GM12872 (cell line): ENCODE measurements at regions not wholly inside any gene's neighbourhood (a gene's known extent, or its start where the extent isn't known, plus 50 kb on each side); places are given as distances from the start of the nearest gene placed in this dataset.

Experiments
- TF ChIP-seq, protein P1 (sequence below): IDR thresholded peaks from 3 replicates; pipeline ENCODE4 v1.5.1; 2011; ENCODE audit warnings: low read depth, mild to moderate bottlenecking, low read length, moderate library complexity; ENCODE audit not compliant: insufficient read depth

DNA sequence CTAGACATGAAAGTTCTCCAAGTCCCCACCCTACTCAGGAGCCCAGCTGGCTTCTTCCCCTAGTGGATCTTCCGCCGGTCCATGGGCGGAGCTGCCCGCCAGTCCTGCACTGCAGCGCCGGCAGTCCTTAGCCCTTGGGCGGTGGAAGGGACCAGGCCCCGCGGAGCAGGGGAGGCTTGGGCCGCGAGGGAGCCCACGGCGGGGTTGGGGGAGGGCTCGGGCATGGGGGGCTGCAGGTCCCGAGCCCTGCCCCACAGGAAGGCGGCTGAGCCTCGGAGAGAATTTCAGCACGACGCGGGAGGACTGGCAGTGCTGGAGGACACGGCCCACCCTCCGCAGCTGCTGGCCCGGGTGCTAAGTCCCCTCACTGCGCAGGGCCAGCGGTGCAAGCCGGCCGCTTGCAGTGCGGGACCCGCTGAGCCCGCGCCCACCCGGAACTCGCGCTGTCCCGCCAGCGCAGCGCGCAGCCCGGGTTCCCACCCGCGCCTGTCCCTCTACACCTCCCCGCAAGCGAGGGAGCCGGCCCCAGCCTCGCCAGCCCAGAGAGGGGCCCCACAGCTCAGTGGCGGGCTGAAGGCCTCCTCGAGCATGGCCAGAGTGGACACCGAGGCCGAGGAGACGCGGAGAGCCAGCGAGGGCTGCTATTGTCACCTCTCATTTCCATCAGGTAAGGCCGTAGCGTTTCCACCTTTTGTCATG is 1398.6 kb downstream of the MRPL39 start:
- TF ChIP-seq, protein P1, sequence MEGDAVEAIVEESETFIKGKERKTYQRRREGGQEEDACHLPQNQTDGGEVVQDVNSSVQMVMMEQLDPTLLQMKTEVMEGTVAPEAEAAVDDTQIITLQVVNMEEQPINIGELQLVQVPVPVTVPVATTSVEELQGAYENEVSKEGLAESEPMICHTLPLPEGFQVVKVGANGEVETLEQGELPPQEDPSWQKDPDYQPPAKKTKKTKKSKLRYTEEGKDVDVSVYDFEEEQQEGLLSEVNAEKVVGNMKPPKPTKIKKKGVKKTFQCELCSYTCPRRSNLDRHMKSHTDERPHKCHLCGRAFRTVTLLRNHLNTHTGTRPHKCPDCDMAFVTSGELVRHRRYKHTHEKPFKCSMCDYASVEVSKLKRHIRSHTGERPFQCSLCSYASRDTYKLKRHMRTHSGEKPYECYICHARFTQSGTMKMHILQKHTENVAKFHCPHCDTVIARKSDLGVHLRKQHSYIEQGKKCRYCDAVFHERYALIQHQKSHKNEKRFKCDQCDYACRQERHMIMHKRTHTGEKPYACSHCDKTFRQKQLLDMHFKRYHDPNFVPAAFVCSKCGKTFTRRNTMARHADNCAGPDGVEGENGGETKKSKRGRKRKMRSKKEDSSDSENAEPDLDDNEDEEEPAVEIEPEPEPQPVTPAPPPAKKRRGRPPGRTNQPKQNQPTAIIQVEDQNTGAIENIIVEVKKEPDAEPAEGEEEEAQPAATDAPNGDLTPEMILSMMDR, result no peak

DNA sequence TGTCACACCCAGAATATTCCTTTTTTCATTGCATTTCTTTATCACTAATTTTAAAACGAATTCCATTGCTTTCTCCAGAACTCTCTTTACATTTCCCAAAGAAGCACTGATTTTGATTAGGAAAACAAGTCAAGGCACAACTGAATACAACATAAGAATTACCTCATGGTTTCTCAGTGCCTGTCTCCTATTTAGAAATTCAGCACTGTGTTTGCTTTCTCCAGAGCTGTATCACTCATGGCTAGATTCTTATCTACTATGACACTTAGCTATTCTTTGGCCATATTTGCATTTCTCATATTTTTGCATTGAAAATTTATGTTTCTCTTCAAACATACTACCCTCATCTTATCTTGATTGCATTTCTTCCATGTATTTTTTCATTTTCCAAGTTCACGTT is 1402.0 kb downstream of the MRPL39 start:
- TF ChIP-seq, protein P1, result no peak

DNA sequence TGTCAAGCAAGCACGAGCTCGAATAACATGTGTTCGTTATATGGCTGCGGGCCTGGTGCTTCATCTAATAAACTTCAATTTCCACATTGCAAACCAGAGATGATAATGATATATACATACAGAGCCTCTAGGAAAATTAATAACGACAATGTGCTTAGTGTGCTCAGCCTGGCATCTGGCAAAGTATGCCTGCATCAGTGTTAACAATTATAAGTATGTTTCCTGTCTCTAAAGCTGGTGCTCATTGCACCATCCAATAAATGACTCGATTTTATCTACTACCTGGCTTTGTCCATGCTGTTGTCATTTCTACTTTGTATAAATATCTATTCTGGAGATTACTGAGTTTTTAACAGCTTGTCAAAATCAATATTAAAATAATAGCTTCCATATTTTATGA is 1402.6 kb downstream of the MRPL39 start:
- TF ChIP-seq, protein P1, result no peak

DNA sequence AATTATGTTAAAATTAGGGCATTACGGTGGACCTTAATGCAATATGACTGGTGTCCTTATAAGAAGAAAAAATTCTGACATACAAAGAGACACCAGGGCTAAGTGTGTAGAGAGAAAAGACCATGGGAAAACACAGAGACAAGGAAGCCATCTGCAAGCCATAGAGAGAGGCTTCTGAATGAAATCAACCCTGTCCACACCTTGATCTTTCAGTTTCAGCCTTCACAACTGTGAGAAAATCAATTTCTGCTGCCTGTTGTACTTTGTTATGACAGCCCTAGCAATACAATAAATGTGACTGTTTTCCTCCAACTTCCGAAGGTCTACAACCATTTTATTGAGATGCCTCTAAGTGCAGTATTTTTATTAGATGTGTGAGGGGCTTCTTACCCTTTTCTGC is 1407.2 kb downstream of the MRPL39 start:
- TF ChIP-seq, protein P1, result no peak

DNA sequence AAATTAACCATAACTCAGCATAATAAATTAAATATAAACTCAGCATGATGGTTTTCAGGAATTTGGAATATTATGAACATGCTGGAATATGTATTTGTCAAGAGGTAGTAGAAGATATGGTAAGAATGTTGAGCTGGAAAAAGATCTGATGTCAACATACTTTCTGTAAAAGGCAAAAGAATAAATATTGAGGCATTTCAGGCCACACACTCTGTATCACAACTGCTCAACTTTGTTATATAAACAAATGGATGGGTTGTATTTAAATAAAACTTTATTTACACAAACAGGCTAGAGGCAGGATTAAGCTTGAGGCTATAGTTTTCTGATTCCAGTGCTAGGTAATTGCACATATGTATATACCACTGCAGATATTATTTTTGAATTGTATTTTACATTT is 1409.4 kb downstream of the MRPL39 start:
- TF ChIP-seq, protein P1, result no peak

DNA sequence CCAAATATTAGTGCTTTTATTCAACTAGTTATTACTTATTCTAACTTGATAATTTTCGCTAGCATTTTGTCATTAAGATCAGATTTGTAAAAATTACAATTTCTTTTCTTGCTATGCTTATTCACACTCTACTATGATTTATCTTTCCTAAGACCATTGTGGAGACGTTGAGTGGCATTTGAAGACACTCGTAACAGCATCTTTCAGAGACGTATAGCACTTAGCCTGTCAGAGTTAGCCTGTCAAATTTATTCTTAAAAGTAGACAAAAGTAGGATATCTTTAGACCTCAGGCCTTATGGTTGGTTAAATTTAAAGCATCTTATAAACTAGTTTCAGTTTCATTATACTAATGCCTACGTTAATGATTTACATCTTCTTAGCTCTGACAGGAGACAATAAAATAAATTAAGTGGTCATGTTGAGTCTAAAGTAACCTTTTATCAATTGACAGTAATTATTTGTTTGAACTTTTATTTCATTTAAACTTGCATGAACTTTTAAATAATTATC is 1410.1 kb downstream of the MRPL39 start:
- TF ChIP-seq, protein P1, result no peak

DNA sequence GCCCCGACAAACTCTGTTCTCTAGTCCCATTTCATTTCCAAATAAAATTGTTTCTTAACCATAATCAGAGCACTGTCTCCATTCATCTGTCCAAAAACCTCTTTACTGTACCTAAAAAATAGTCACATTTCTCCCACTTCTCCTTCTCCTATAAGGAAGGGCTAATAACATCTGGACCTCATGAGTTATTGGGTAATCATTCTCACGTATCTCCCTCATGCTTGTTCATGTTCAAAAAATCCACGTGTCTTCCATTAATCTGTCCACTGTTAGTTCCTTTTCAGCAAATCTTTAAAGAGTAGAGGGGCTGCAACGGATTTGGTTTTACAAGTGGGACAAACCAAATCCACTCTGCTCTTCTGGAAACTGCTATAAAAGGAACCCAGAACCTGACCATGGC is 1418.8 kb downstream of the MRPL39 start:
- TF ChIP-seq, protein P1, result no peak
